ENCODE measurements at regions not wholly inside any gene's neighbourhood (a gene's known extent, or its start where the extent isn't known, plus 50 kb on each side); places are given as distances from the start of the nearest gene placed in this dataset.

GRCh38 chr4:155017426-155017825 lies 191.0 kb upstream of the NPY2R start:
- no peak for FAIRE-seq
- H3K4me3 ChIP-seq (ENCODE audit: control insufficient read depth in 2 of 3, extremely low read depth in 1 of 3, insufficient read depth in 2 of 3, low read depth in 1 of 3, low read length in 3 of 3) = no peak overlapping the region
- no peaks in the 10 kb centered on the region for H3K9me3 ChIP-seq (ENCODE audit: control insufficient read depth, low read depth, low read length)
- no peak overlapping the region for H3K4me2 ChIP-seq (ENCODE audit: control insufficient read depth, extremely low read depth, insufficient read depth, low read depth, low read length)
- dilution Hi-C loops (cut with MboI; ENCODE audit: extremely low pct_ligation_motif_present, low sequenced_read_pairs) = no loop called here
- no peak overlapping the region for H2AFZ ChIP-seq (ENCODE audit: control insufficient read depth, low read length)
- no peak overlapping the region for H3K27ac ChIP-seq (ENCODE audit: control insufficient read depth, insufficient read depth, low read length)
- no peaks in the 10 kb centered on the region for H4K20me1 ChIP-seq (ENCODE audit: control insufficient read depth, extremely low read depth, insufficient read depth, low read length)
- no peaks in the 10 kb centered on the region for H3K4me1 ChIP-seq (ENCODE audit: control insufficient read depth, extremely low read depth, insufficient read depth, low read length)
- TF ChIP-seq CTCF (optimal IDR thresholded peaks at IDR 0.05 in 1 of 3, IDR thresholded peaks at IDR 0.05 in 1 of 3, conservative IDR thresholded peaks at IDR 0.05 in 1 of 3; ENCODE audit: extremely low read depth in 1 of 3, insufficient read depth in 2 of 3, low read length in 3 of 3) = no peak
- TF ChIP-seq EZH2 (IDR thresholded peaks at IDR 0.05; ENCODE audit: low read length) = no peak
- H3K9ac ChIP-seq (ENCODE audit: control insufficient read depth, extremely low read depth, insufficient read depth, low read length) = no peak overlapping the region
- H3K79me2 ChIP-seq (ENCODE audit: control insufficient read depth, insufficient read depth, low read length) = no peaks in the 10 kb centered on the region
- no peak for DNase-seq (ENCODE audit: low read depth, low spot score)
- no peaks in the 10 kb centered on the region for H3K9me1 ChIP-seq (ENCODE audit: control insufficient read depth, extremely low read depth, insufficient read depth, low read length)
- H3K36me3 ChIP-seq (ENCODE audit: control insufficient read depth in 2 of 2, extremely low read depth in 1 of 2, insufficient read depth in 2 of 2, low read length in 2 of 2) = no peaks in the 10 kb centered on the region
- H3K27me3 ChIP-seq (ENCODE audit: control insufficient read depth, extremely low read depth, insufficient read depth, low read length) = no peaks in the 10 kb centered on the region

- FAIRE-seq (no peak), DNase-seq (ENCODE audit: low read depth, low spot score) (no peak)
- Histone ChIP-seq H3K4me1 (ENCODE audit: control insufficient read depth, extremely low read depth, insufficient read depth, low read length) (no peaks in the 10 kb centered on the region), H2AFZ (ENCODE audit: control insufficient read depth, low read length) (no peak overlapping the region), H3K4me2 (ENCODE audit: control insufficient read depth, extremely low read depth, insufficient read depth, low read depth, low read length) (no peak overlapping the region), H3K36me3 (ENCODE audit: control insufficient read depth in 2 of 2, extremely low read depth in 1 of 2, insufficient read depth in 2 of 2, low read length in 2 of 2) (no peaks in the 10 kb centered on the region), H4K20me1 (ENCODE audit: control insufficient read depth, extremely low read depth, insufficient read depth, low read length) (no peaks in the 10 kb centered on the region), H3K9ac (ENCODE audit: control insufficient read depth, extremely low read depth, insufficient read depth, low read length) (no peak overlapping the region), H3K4me3 (ENCODE audit: control insufficient read depth in 2 of 3, extremely low read depth in 1 of 3, insufficient read depth in 2 of 3, low read depth in 1 of 3, low read length in 3 of 3) (no peak overlapping the region), H3K9me3 (ENCODE audit: control insufficient read depth, low read depth, low read length) (no peaks in the 10 kb centered on the region), H3K9me1 (ENCODE audit: control insufficient read depth, extremely low read depth, insufficient read depth, low read length) (no peaks in the 10 kb centered on the region), H3K27ac (ENCODE audit: control insufficient read depth, insufficient read depth, low read length) (no peak overlapping the region), H3K79me2 (ENCODE audit: control insufficient read depth, insufficient read depth, low read length) (no peaks in the 10 kb centered on the region), H3K27me3 (ENCODE audit: control insufficient read depth, extremely low read depth, insufficient read depth, low read length) (no peaks in the 10 kb centered on the region)
- dilution Hi-C loops (cut with MboI; ENCODE audit: extremely low pct_ligation_motif_present, low sequenced_read_pairs) = no loop called here
- TF ChIP-seq CTCF (optimal IDR thresholded peaks at IDR 0.05 in 1 of 3, IDR thresholded peaks at IDR 0.05 in 1 of 3, conservative IDR thresholded peaks at IDR 0.05 in 1 of 3; ENCODE audit: extremely low read depth in 1 of 3, insufficient read depth in 2 of 3, low read length in 3 of 3) (peak in 2 of 3 experiments; percentile 5 to 50), EZH2 (IDR thresholded peaks at IDR 0.05; ENCODE audit: low read length) (no peak)
Observed at GRCh38 chr4:155025762-155026457, 182.5 kb upstream of the NPY2R start.
